HTR-8/SVneo (cell line): ENCODE measurements at regions not wholly inside any gene's neighbourhood (a gene's known extent, or its start where the extent isn't known, plus 50 kb on each side); places are given as distances from the start of the nearest gene placed in this dataset.
"Not testable (repeated sequence)": the region's sequence is repeated elsewhere in the genome, so short reads cannot be mapped to it uniquely, and the experiment has no call there.

Experiments
- DNase-seq: peaks from one replicate; pipeline ENCODE4 v3.0.0; 2011; ENCODE audit warnings: low spot score, mixed read lengths; ENCODE audit not compliant: insufficient read length
- FAIRE-seq: peaks from 2 replicates; lab custom pipeline; 2011; peaks lifted over from hg19 to GRCh38; lab: Jason Lieb, UNC

- DNase-seq (no peak), FAIRE-seq (no peak)
These were observed 105.8 kb downstream of the TANC2 start for GRCh38 chr17:63071797-63072196.

GRCh38 chr17:63075969-63076368, 109.9 kb downstream of the TANC2 start:
- DNase-seq (no peak), FAIRE-seq (no peak)

- FAIRE-seq (no peak), DNase-seq (no peak)
These were observed 112.7 kb downstream of the TANC2 start for GRCh38 chr17:63078707-63079106.

- FAIRE-seq (no peak), DNase-seq (peak; percentile 25)
These were observed 116.3 kb downstream of the TANC2 start for GRCh38 chr17:63082273-63082861.

- peak; percentile 96 for FAIRE-seq
- DNase-seq: peak; percentile 22
These were observed 116.9 kb downstream of the TANC2 start for GRCh38 chr17:63082952-63083351.

- FAIRE-seq (no peak), DNase-seq (no peak)
These were observed 120.6 kb downstream of the TANC2 start for GRCh38 chr17:63086483-63087185.

- FAIRE-seq, DNase-seq: not testable (repeated sequence)
These were observed 124.5 kb downstream of the TANC2 start for GRCh38 chr17:63090358-63091114.

GRCh38 chr17:63091909-63092308, 125.9 kb downstream of the TANC2 start:
- not testable (repeated sequence) for FAIRE-seq, DNase-seq

GRCh38 chr17:63094631-63095030, 128.6 kb downstream of the TANC2 start:
- DNase-seq: no peak
- FAIRE-seq: no peak

GRCh38 chr17:63095459-63095858, 129.4 kb downstream of the TANC2 start:
- FAIRE-seq: no peak
- DNase-seq: no peak

- DNase-seq (no peak), FAIRE-seq (no peak)
These were observed 129.8 kb downstream of the TANC2 start for GRCh38 chr17:63095879-63096278.

- no peak for DNase-seq
- FAIRE-seq: no peak
These were observed 130.4 kb downstream of the TANC2 start for GRCh38 chr17:63096426-63096825.

GRCh38 chr17:63099425-63099824, 133.4 kb downstream of the TANC2 start:
- no peak for DNase-seq
- no peak for FAIRE-seq

GRCh38 chr17:63102034-63102433, 136.0 kb downstream of the TANC2 start:
- no peak for DNase-seq
- FAIRE-seq: no peak

- DNase-seq (no peak), FAIRE-seq (no peak)
These were observed 140.0 kb downstream of the TANC2 start for GRCh38 chr17:63106050-63106449.

GRCh38 chr17:63109661-63110060, 143.6 kb downstream of the TANC2 start:
- DNase-seq (no peak), FAIRE-seq (no peak)

- FAIRE-seq (no peak), DNase-seq (peak; percentile 20)
These were observed 147.1 kb downstream of the TANC2 start for GRCh38 chr17:63113167-63113566.

GRCh38 chr17:63116228-63116627, 150.2 kb downstream of the TANC2 start:
- DNase-seq (no peak), FAIRE-seq (no peak)

- DNase-seq (no peak), FAIRE-seq (no peak)
These were observed 151.2 kb downstream of the TANC2 start for GRCh38 chr17:63116967-63117830.

GRCh38 chr17:63120406-63120805, 154.4 kb downstream of the TANC2 start:
- FAIRE-seq: no peak
- DNase-seq: no peak
